Endothelial cell (in vitro differentiated cells): ENCODE measurements at regions not wholly inside any gene's neighbourhood (a gene's known extent, or its start where the extent isn't known, plus 50 kb on each side); places are given as distances from the start of the nearest gene placed in this dataset.
A peak's percentile ranks its signal among the peaks of the same experiment; 100 is the strongest.

Experiments used
- DNase-seq: peaks from one replicate; pipeline ENCODE4 v3.0.0; 2021; ENCODE audit warnings: low spot score
- H3K27ac Mint-ChIP-seq: one replicate; pipeline ENCODE4 v1.8.0; 2021; ENCODE audit warnings: mixed read lengths, inconsistent platforms; ENCODE audit not compliant: unreplicated experiment
- H3K27me3 Mint-ChIP-seq: one replicate; pipeline ENCODE4 v1.8.0; 2021; ENCODE audit warnings: mild to moderate bottlenecking, moderate library complexity, mixed read lengths, inconsistent platforms; ENCODE audit not compliant: unreplicated experiment
- H3K36me3 Mint-ChIP-seq: one replicate; pipeline ENCODE4 v1.8.0; 2021; ENCODE audit warnings: mild to moderate bottlenecking, low read depth, mixed read lengths, inconsistent platforms; ENCODE audit not compliant: unreplicated experiment
- H3K4me1 Mint-ChIP-seq: one replicate; pipeline ENCODE4 v1.8.0; 2021; ENCODE audit warnings: mild to moderate bottlenecking, mixed read lengths, inconsistent platforms; ENCODE audit not compliant: unreplicated experiment
- H3K4me3 Mint-ChIP-seq: one replicate; pipeline ENCODE4 v1.8.0; 2021; ENCODE audit warnings: mild to moderate bottlenecking, mixed read lengths, inconsistent platforms; ENCODE audit not compliant: unreplicated experiment
- H3K9me3 Mint-ChIP-seq: one replicate; pipeline ENCODE4 v1.8.0; 2021; ENCODE audit warnings: mixed read lengths, inconsistent platforms; ENCODE audit not compliant: unreplicated experiment
- CTCF ChIP-seq: fragments of 200-600 bp; sonication (generic); IDR thresholded peaks from one replicate; pipeline ENCODE4 v1.5.0; 2021; ENCODE audit warnings: antibody characterized with exemption; ENCODE audit not compliant: unreplicated experiment

- H3K9me3 Mint-ChIP-seq: no peaks in the 10 kb centered on the region
- H3K4me3 Mint-ChIP-seq: no peak overlapping the region
- peaks cover 48% of the 10 kb centered on the region for H3K4me1 Mint-ChIP-seq
- no peak for TF ChIP-seq CTCF
- H3K36me3 Mint-ChIP-seq: no peaks in the 10 kb centered on the region
- peaks cover 4% of the 10 kb centered on the region for H3K27me3 Mint-ChIP-seq
- peak overlapping the region; percentile 15 for H3K27ac Mint-ChIP-seq
- no peak for DNase-seq
These were observed 64.6 kb upstream of the PIM1 start for GRCh38 chr6:37105148-37106050.

GRCh38 chr6:37106051-37106363, 63.9 kb upstream of the PIM1 start:
- peaks cover 4% of the 10 kb centered on the region for H3K27me3 Mint-ChIP-seq
- H3K4me1 Mint-ChIP-seq: peaks cover 48% of the 10 kb centered on the region
- no peak for DNase-seq
- H3K9me3 Mint-ChIP-seq: no peaks in the 10 kb centered on the region
- H3K27ac Mint-ChIP-seq: no peak overlapping the region
- H3K4me3 Mint-ChIP-seq: no peak overlapping the region
- TF ChIP-seq CTCF: no peak
- no peaks in the 10 kb centered on the region for H3K36me3 Mint-ChIP-seq

- TF ChIP-seq CTCF: no peak
- Mint-ChIP-seq H3K9me3 (no peaks in the 10 kb centered on the region), H3K4me3 (no peak overlapping the region), H3K4me1 (peaks cover 48% of the 10 kb centered on the region), H3K27ac (no peak overlapping the region), H3K27me3 (peaks cover 4% of the 10 kb centered on the region), H3K36me3 (no peaks in the 10 kb centered on the region)
- DNase-seq: no peak
These were observed 63.4 kb upstream of the PIM1 start for GRCh38 chr6:37106554-37106953.

GRCh38 chr6:37106982-37107491, 62.9 kb upstream of the PIM1 start:
- Mint-ChIP-seq H3K27me3 (peaks cover 2% of the 10 kb centered on the region), H3K27ac (no peak overlapping the region), H3K36me3 (no peaks in the 10 kb centered on the region), H3K9me3 (no peaks in the 10 kb centered on the region), H3K4me1 (peaks cover 45% of the 10 kb centered on the region), H3K4me3 (no peak overlapping the region)
- no peak for TF ChIP-seq CTCF
- no peak for DNase-seq

- peaks cover 2% of the 10 kb centered on the region for H3K36me3 Mint-ChIP-seq
- peaks cover 20% of the 10 kb centered on the region for H3K4me1 Mint-ChIP-seq
- no peaks in the 10 kb centered on the region for H3K9me3 Mint-ChIP-seq
- H3K27ac Mint-ChIP-seq: no peak overlapping the region
- no peak for DNase-seq
- no peak for TF ChIP-seq CTCF
- peaks cover under 1% of the 10 kb centered on the region for H3K27me3 Mint-ChIP-seq
- no peak overlapping the region for H3K4me3 Mint-ChIP-seq
These were observed 60.0 kb upstream of the PIM1 start for GRCh38 chr6:37109714-37110499.
